B cell (primary cell): ENCODE measurements at regions not wholly inside any gene's neighbourhood (a gene's known extent, or its start where the extent isn't known, plus 50 kb on each side); places are given as distances from the start of the nearest gene placed in this dataset.
"Not testable (repeated sequence)": the region's sequence is repeated elsewhere in the genome, so short reads cannot be mapped to it uniquely, and the experiment has no call there.

Source experiments
- ATAC-seq: fragments of 200-7000 bp; cut with Tn5 transposase; one replicate; pipeline ENCODE4 v1.10.0; 2021; ENCODE audit warnings: low read depth, mild to moderate bottlenecking, moderate number of reproducible peaks, moderate library complexity
- CTCF ChIA-PET: fragments of 350-600 bp; sonication (Branson Sonifier 250); formaldehyde crosslinking; loops from one replicate; lab custom pipeline; 2021; ENCODE audit warnings: antibody characterized with exemption, inconsistent platforms; lab: Charles Lee
- POLR2A ChIA-PET: fragments of 350-600 bp; sonication (Branson Sonifier 250); formaldehyde crosslinking; loops from one replicate; lab custom pipeline; 2021; ENCODE audit warnings: antibody characterized with exemption; lab: Charles Lee
- DNase-seq: peaks from one replicate; pipeline ENCODE4 v3.0.0; 2013
- H2AFZ ChIP-seq: 2 replicates; pipeline ENCODE4 v1.6.1; 2012; ENCODE audit warnings: mild to moderate bottlenecking, low read depth, low read length; ENCODE audit not compliant: insufficient read depth, poor library complexity, severe bottlenecking
- H3K27ac ChIP-seq, 2 donors: 1 replicate in 1 of 2; 2 replicates in 1 of 2; pipeline ENCODE4 v1.5.1; 2012 to 2013; ENCODE audit warnings: low read length in 2 of 2, mild to moderate bottlenecking in 2 of 2, moderate library complexity in 1 of 2
- H3K27me3 ChIP-seq, 4 experiments: fragments of 200-600 bp in 1 of 4; sonication (generic) in 1 of 4; replicated peaks in 1 of 4; 1 replicate in 2 of 4; 2 replicates in 2 of 4; pipeline versions ENCODE4 v1.6.1 to v1.7.0; 2013 to 2016; ENCODE audit warnings: low read length in 3 of 4, mild to moderate bottlenecking in 2 of 4, mixed read lengths in 1 of 4, moderate library complexity in 1 of 4; ENCODE audit not compliant: insufficient read depth in 4 of 4, control insufficient read depth in 3 of 4; ENCODE audit errors: control extremely low read depth in 1 of 4
- H3K36me3 ChIP-seq, 2 experiments: replicated peaks in 1 of 2; 1 replicate in 1 of 2; 2 replicates in 1 of 2; pipeline versions ENCODE4 v1.6.1 to v1.7.1; 2013; ENCODE audit warnings: low read length in 1 of 2; ENCODE audit not compliant: insufficient read depth in 2 of 2, control insufficient read depth in 1 of 2; ENCODE audit errors: control extremely low read depth in 1 of 2, extremely low read depth in 1 of 2
- H3K4me1 ChIP-seq, 2 donors: fragments of 200-600 bp in 1 of 2; sonication (generic) in 1 of 2; 1 replicate in 1 of 2; 2 replicates in 1 of 2; pipeline versions ENCODE4 v1.5.1 to v1.6.1; 2013 to 2017; ENCODE audit warnings: low read length in 2 of 2; ENCODE audit not compliant: control insufficient read depth in 2 of 2, insufficient read depth in 2 of 2
- H3K4me2 ChIP-seq: replicated peaks from 2 replicates; pipeline ENCODE3; 2012; ENCODE audit warnings: mild to moderate bottlenecking, low read depth, low read length; ENCODE audit not compliant: poor library complexity, severe bottlenecking
- H3K4me3 ChIP-seq, 5 experiments: fragments of 200-600 bp in 1 of 5; sonication (generic) in 1 of 5; 1 replicate in 3 of 5; 2 replicates in 2 of 5; pipeline versions ENCODE4 v1.5.1 to v1.7.0; 2011 to 2016; ENCODE audit warnings: low read length in 4 of 5, mild to moderate bottlenecking in 4 of 5, low read depth in 2 of 5, control low read depth in 1 of 5, moderate library complexity in 1 of 5; ENCODE audit not compliant: insufficient read depth in 1 of 5; ENCODE audit errors: control extremely low read depth in 1 of 5, extremely low read depth in 1 of 5
- H3K79me2 ChIP-seq: fragments of 200-600 bp; sonication (generic); one replicate; pipeline ENCODE4 v1.6.0; 2016; ENCODE audit warnings: low read length; ENCODE audit not compliant: control insufficient read depth, insufficient read depth
- H3K9ac ChIP-seq: fragments of 200-600 bp; sonication (generic); 2 replicates; pipeline ENCODE4 v1.6.1; 2017; ENCODE audit warnings: mild to moderate bottlenecking, low read length, moderate library complexity
- H3K9me3 ChIP-seq, 3 donors: one replicate each; pipeline versions ENCODE4 v1.6.1 to v1.7.1; 2013; ENCODE audit warnings: low read length in 2 of 3; ENCODE audit not compliant: control insufficient read depth in 2 of 3, insufficient read depth in 1 of 3; ENCODE audit errors: control extremely low read depth in 1 of 3
- H4K20me1 ChIP-seq: 2 replicates; pipeline ENCODE4 v1.6.0; 2012; ENCODE audit warnings: mild to moderate bottlenecking, low read length; ENCODE audit not compliant: insufficient read depth, control insufficient read depth, poor library complexity, severe bottlenecking
- H3K27ac Mint-ChIP-seq: one replicate; pipeline ENCODE4 v1.8.0; 2021; ENCODE audit warnings: mixed read lengths
- H3K27me3 Mint-ChIP-seq: one replicate; pipeline ENCODE4 v1.8.0; 2021; ENCODE audit warnings: mixed read lengths
- H3K4me1 Mint-ChIP-seq: one replicate; pipeline ENCODE4 v1.8.0; 2021; ENCODE audit warnings: mixed read lengths
- H3K4me3 Mint-ChIP-seq: one replicate; pipeline ENCODE4 v1.8.0; 2021; ENCODE audit warnings: mixed read lengths
- H3K9me3 Mint-ChIP-seq: one replicate; pipeline ENCODE4 v1.8.0; 2022; ENCODE audit warnings: mixed read lengths; ENCODE audit not compliant: insufficient read depth
- CTCF ChIP-seq: fragments of 200-600 bp; IDR thresholded peaks from one replicate; pipeline ENCODE4 v1.8.0; 2022; ENCODE audit warnings: antibody characterized with exemption, mild to moderate bottlenecking
- EZH2 ChIP-seq: IDR thresholded peaks from 2 replicates; pipeline ENCODE4 v1.6.1; 2012; ENCODE audit warnings: borderline replicate concordance, low read depth, mild to moderate bottlenecking, moderate library complexity, low read length; ENCODE audit not compliant: insufficient read depth, poor library complexity, severe bottlenecking
- WGBS: methylation state at CpG from one replicate; pipeline ENCODE4 v1.1.5; 2013; ENCODE audit warnings: missing lambda C conversion rate; ENCODE audit not compliant: insufficient coverage; 5-methylcytosine and 5-hydroxymethylcytosine counted together
- intact Hi-C: fragments of 100-400 bp; cut with micrococcal nuclease; formaldehyde crosslinking; loops from one replicate; pipeline ENCODE4 v1.10.0; 2022

- Histone ChIP-seq H3K9me3 (no peaks in the 10 kb centered on the region), H3K36me3 (no peaks in the 10 kb centered on the region), H3K4me3 (no peak overlapping the region), H2AFZ (no peak overlapping the region), H3K4me1 (no peaks in the 10 kb centered on the region), H3K27me3 (peaks cover 0 to 32% (median 19%) of the 10 kb centered on the region in 4 experiments), H3K9ac (no peak overlapping the region), H3K79me2 (no peaks in the 10 kb centered on the region), H3K4me2 (no peak overlapping the region), H4K20me1 (no peaks in the 10 kb centered on the region), H3K27ac (no peak overlapping the region)
- H3K4me1 Mint-ChIP-seq = no peaks in the 10 kb centered on the region
- ATAC-seq (no peak), DNase-seq (no peak)
- ChIA-PET CTCF (no interaction called here), POLR2A (no interaction called here)
- H3K9me3 Mint-ChIP-seq = no peaks in the 10 kb centered on the region
- under 1% methylated on average over 12 of the region's 20 CpGs for WGBS
- H3K27me3 Mint-ChIP-seq = peaks cover 82% of the 10 kb centered on the region
- H3K4me3 Mint-ChIP-seq = no peak overlapping the region
- H3K27ac Mint-ChIP-seq = no peak overlapping the region
- intact Hi-C loops = no loop called here
- no peak for TF ChIP-seq CTCF
- no peak for TF ChIP-seq EZH2
Measured at GRCh38 chr1:38727684-38728584, 131.6 kb downstream of the RRAGC start.

- H3K79me2 ChIP-seq, H2AFZ ChIP-seq, H3K4me3 Mint-ChIP-seq, intact Hi-C loops, H3K4me2 ChIP-seq, POLR2A ChIA-PET, H3K27ac ChIP-seq, H3K9ac ChIP-seq, H3K27ac Mint-ChIP-seq, ATAC-seq, H3K9me3 ChIP-seq, H3K4me1 ChIP-seq, H4K20me1 ChIP-seq, DNase-seq, H3K9me3 Mint-ChIP-seq, H3K4me3 ChIP-seq, H3K36me3 ChIP-seq, CTCF ChIA-PET, H3K4me1 Mint-ChIP-seq: not testable (repeated sequence)
- peaks cover 0 to 38% (median 14%) of the 10 kb centered on the region in 4 experiments for H3K27me3 ChIP-seq
- H3K27me3 Mint-ChIP-seq = peaks cover 79% of the 10 kb centered on the region
- 82% methylated on average over 4 of the region's 8 CpGs for WGBS
Measured at GRCh38 chr1:38725321-38725961, 134.1 kb downstream of the RRAGC start.
